NCI-H1048 (cell line): ENCODE measurements at regions not wholly inside any gene's neighbourhood (a gene's known extent, or its start where the extent isn't known, plus 50 kb on each side); places are given as distances from the start of the nearest gene placed in this dataset.

Experiments used
- DNase-seq: peaks from one replicate; lab custom pipeline; 2025; lab: John Stamatoyannopoulos, UW

GRCh38 chr12:13380297-13380696 is 183.8 kb downstream of the EMP1 start:
- no peak for DNase-seq

GRCh38 chr12:13379531-13380188 is 183.1 kb downstream of the EMP1 start:
- DNase-seq, result no peak

DNA sequence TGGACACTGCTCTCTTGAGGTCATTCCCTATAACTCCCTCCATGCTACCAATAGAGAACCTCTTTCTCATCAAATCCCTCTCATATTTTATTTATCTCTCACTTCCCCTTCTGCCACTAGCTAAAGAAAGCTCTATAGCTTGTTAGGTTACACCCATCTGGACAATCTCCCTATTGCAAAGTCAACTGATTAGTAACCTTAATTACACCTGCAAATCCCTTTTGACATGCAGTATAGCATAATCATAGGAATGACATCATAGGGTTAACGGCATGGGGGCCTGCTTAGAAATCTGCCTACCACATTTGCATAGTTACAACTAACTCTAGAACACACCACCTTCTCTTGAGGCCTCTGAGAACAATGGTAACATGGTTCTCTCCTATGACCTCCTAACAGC is 181.2 kb downstream of the EMP1 start:
- DNase-seq, result no peak

DNA sequence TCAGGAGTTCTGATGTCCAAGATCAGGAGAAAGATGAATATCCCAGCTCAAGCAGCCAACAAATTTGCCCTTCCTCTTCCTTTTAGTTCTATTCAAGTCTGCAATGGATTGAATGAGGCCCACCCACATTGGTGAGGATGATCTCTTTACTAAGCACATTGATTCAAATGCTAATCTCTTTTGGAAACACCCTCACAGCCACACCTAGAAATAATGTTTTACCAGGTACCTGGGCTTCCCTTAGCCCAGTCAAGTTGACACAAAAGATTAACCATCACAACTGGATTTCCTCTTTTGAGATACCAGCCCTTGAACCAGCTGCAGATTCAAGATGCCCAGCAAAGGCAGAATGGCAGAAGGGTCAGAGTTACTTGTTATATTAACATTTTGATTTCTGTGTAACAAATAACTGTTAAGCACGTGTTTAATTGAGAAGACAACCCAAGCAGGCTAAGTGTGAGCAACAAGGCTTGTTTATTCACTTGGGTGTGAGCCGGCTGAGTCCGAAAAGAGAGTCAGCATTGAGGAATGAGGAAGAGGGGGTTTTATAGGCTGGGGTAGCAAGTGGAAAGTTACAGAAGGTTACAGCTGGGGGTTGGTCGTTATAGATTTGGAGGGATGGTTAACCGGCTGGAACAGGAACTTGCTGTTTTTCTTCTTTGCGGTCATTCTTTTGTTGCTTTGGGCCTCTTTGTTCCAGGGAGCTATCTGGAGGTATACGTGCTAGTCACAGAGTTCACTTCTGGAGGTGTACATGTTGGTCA is 180.3 kb downstream of the EMP1 start:
- DNase-seq, result no peak

DNA sequence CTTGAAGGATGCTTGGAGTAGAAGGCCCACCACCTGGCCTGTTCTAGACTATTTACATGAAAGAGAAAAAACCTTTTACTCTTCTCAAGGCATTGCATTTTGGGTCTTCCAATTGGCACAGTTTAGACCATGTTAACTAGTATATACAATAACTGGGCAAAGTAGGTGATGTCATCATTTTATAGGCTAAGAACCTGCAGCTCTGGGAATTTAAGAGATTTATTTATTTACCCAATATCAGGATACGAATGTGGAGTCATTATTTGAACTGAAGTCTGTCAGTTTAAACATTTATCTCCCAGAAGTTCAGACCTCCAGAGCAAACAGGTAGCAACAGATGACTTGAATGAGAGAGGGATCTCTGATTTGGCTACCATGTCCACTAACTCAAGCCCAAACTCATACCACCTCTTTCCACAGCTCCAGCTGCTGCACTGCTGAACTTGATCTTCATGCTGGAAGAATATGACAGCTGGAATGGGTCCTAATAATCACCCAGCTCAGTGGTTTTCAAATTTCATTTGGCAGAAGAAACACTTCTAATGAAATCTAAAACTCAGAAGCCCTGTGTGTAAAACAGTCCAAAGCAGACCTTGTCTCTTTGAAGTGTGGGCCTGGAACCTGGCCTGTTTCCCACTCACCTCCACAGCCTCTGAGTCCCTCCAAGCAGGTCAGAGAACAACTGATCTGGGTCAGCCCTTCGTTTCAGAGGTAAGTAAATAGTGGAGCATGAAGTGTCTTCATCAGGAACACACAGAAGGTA is 179.2 kb downstream of the EMP1 start:
- no peak for DNase-seq

GRCh38 chr12:13374793-13375192 is 178.3 kb downstream of the EMP1 start:
- DNase-seq, result no peak

GRCh38 chr12:13373803-13374202 is 177.3 kb downstream of the EMP1 start:
- DNase-seq, result no peak

GRCh38 chr12:13373131-13373530 is 176.6 kb downstream of the EMP1 start:
- no peak for DNase-seq

DNA sequence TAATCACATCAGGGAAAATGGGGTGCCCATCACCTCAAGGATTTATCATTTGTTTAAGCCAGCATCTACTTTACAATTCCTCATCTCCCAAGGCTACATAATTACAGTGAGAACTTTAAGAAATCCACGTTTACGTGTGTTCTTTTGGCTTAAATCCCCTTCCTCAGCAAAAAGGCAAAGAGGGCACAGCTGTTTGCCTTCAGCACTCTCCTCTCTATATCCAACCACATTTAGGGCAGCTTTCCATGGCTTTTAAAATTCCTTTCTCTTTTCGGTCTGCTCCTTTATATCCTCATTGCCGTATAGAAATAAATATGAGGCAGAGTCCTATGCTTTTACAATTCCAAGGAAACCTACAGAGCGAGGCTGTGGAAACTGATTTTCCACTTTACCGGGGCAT is 175.9 kb downstream of the EMP1 start:
- no peak for DNase-seq

GRCh38 chr12:13371797-13372196 is 175.3 kb downstream of the EMP1 start:
- DNase-seq, result no peak

DNA sequence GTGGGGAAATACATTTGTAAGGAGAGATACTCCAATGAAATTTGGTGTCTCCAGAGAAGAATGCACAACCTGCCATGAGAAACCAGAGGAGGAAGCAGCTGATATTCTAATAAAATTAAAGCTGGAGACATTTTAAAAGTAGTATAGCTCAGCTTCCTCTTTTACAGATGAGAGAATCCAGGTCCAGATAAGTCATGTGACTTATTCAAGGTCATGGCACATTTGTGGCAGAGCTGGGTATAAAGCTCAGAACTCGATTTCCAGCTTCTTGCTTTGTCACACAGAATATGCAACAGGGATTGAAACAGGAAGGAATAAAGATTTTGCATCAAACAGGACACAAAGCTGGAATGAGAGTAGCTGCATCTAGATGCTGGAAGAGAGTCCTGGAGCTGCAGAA is 174.8 kb downstream of the EMP1 start:
- no peak for DNase-seq

GRCh38 chr12:13369474-13370056 is 173.0 kb downstream of the EMP1 start:
- no peak for DNase-seq

GRCh38 chr12:13368971-13369370 is 172.4 kb downstream of the EMP1 start:
- no peak for DNase-seq

DNA sequence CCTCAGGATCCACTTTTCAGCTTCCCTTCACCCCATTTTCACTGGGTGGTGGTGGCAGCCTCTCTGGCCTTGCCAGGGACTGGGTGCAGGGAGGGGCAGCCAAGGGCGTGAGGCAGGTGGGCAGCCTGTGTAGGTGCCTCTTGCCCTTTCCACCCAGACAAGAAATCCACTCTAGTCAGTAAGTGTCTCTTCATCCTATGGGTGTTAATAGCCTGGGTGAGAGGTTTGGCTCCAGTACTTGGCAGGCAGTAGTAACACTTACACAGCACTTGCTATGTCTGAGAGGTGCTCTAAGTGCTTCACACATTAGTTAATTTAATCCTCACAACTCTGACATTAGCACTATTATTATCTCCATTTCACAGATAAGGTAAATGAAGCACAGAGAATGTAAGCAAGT is 171.9 kb downstream of the EMP1 start:
- no peak for DNase-seq

DNA sequence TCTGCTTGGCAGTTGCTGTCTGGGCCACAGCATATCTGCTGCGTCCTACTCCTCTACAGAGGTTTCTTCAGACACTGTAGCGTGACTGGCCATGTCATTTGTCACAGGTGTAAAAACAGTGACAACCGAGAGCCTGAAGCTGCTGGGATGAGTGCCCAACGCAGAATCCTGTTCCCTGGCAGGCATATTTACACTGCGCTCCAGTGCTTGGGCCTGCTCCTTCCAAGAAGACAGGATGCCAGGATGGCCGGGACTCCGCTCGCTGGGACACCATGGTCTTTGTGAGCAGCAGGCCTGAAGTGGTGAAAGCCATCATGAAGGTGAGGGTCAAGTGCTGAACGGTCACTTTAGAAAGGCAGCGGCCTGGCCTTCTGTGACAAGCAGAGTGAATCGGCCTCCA is 171.4 kb downstream of the EMP1 start:
- no peak for DNase-seq

DNA sequence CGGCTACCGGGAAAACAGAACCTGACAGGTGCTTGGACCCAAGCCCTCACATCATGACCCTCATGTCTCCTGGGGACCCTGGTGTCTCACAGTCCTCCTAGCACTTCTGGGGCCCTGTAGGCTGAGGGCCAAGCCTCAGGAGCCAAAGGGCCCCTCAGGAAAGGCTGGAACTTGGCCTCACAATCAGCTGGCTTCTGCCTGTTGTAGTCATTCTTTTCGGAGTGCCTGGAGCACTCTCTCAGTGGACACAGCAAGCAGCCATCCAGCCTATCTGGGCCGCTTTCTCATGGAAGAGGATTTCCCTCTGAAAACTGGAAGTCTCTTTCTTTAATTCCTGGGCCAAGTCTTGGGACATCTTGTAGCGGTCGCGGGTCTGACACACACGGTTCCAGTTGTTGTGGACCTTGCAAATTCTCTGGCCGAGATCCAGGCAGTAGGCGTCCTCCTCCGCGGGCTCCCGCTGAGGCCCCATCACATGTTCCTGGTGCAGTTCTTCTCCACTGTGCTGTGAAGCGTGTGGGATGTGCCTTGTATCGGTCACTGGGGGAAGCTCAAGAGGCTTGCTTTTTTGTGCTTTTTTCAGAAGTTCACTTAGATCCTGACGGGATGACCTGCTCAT is 169.3 kb downstream of the EMP1 start:
- no peak for DNase-seq

DNA sequence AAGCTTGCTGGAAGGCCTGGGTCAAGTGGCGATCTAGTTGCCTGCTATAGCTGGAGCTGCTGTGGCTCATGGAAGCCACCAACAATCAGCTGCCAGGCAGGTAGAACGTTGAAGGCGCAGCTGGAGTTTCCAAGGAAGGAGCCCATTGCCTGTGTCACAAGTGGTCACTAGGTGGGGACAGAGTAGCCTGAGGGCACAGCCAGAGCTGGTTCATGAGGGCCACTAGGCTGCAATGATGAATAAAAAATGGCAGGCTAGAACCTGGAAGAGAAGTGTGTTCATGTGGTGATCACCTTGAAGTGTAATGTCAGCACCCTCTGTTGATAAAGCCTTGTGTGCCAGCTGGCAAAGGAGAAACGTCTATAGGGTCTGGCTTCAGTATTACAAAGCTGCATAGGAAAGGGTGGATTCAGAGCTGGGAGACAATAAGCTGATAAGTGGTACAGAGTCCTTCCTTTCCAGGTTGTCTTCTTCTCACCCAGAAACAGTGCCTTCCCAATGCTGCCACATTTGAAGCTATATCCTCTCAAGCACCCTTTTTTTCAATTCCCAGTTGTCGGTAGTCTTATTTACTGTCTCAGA is 165.8 kb downstream of the EMP1 start:
- DNase-seq, result peak; percentile 57

DNA sequence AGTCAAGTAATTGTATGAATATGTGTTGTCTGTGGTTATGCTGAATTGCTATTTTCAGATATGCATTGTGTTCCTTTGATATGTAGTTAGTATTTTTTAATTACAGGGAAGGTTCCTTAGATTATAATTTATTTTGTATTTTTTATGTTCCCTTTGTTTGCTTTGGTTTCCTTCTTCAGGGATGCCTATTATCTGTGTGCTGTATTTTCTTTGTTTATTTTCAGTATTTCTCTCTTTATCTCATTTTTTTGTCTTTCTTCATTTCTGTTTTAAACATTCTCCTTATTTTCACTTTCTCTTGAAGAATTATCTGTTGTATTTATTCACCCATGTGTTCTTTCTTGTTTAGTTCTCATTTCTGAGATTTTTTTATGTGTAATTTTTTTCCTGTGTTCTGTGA is 163.1 kb downstream of the EMP1 start:
- no peak for DNase-seq

- no peak for DNase-seq
Measured at GRCh38 chr12:13358391-13358905, 161.9 kb downstream of the EMP1 start.

DNA sequence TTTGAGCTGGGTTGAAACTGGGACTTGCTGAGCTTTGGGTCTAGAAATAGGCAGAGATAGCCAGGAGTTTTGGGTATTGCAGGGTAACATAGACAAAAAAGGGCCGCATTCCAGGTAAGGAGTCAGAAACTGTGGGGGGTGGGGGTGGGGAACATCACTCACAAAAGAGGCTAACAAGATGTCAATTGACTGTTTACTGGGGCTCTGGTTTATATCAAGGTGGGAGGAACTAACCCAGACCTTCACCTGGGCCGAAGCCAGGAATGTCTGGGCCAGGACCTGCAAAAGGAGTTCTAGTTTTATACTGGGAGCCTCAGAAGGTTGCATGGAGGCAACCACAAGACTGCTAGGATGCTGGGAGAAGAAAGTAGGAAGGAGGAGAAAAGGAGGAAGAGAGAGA is 154.4 kb downstream of the EMP1 start:
- no peak for DNase-seq

- DNase-seq, result no peak
Measured at GRCh38 chr12:13350381-13350780, 153.9 kb downstream of the EMP1 start.

DNA sequence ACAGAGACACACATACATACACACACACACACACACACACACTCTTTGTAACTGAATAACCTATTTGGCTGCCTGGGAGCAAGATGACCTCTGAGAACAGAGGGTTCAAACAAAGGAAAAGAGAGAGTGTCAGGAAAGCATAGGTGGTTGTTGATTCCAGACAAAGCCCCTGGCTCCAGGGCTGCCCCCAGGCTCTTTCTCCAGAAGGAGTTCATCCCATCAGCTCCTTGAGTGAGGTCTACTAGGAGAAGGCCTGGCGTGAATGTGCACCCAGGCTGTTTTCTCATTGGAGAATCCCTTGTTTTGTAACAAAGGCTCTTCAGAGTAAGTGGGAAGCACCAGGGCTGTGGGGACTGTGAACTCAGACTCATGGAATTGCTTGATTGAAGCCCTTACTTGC is 151.9 kb downstream of the EMP1 start:
- DNase-seq, result no peak
